GM12878 (cell line): ENCODE measurements at regions not wholly inside any gene's neighbourhood (a gene's known extent, or its start where the extent isn't known, plus 50 kb on each side); places are given as distances from the start of the nearest gene placed in this dataset.

ENCODE experiments used
- ATAC-seq: fragments of 200-7000 bp; cut with Tn5 transposase; 3 replicates; pipeline ENCODE4 v1.9.1; 2020; ENCODE audit warnings: mild to moderate bottlenecking, moderate library complexity
- BruUV-seq: library from RNA; stranded (reverse); fragments of 400-500 nt; replicated peaks from 2 replicates; lab custom pipeline; 2021; lab: Mats Ljungman, UMichigan
- CTCF ChIA-PET: fragments of 300-600 bp; sonication (Branson Sonifier 250); formaldehyde crosslinking; extraction: SDS; loops from one replicate; lab custom pipeline; 2021; ENCODE audit warnings: inconsistent platforms; lab: Yijun Ruan, JAX
- POLR2A ChIA-PET: fragments of 350-600 bp; formaldehyde crosslinking; extraction: SDS; loops from one replicate; lab custom pipeline; 2021; ENCODE audit warnings: inconsistent platforms; lab: Charles Lee
- RAD21 ChIA-PET: fragments of 300-600 bp; sonication (Branson Sonifier 250); formaldehyde crosslinking; loops from one replicate; lab custom pipeline; 2023; ENCODE audit warnings: antibody characterized with exemption; ENCODE audit not compliant: unreplicated experiment; lab: Charles Lee
- SMC1A ChIA-PET: fragments of 300-600 bp; sonication (Branson Sonifier 250); formaldehyde crosslinking; loops from one replicate; lab custom pipeline; 2023; ENCODE audit not compliant: unreplicated experiment, uncharacterized antibody; lab: Charles Lee
- DNase-seq: peaks from one replicate; pipeline ENCODE4 v3.0.0-alpha.2; 2011; ENCODE audit warnings: low read depth, low spot score
- FAIRE-seq: peaks from 3 replicates; lab custom pipeline; 2011; peaks lifted over from hg19 to GRCh38; lab: Jason Lieb, UNC
- H2AFZ ChIP-seq: 2 replicates; pipeline ENCODE4 v1.6.0; 2011; ENCODE audit warnings: low read depth, low read length, control low read depth; ENCODE audit not compliant: control insufficient read depth
- H3K27ac ChIP-seq: 2 replicates; pipeline ENCODE4 v1.5.1; 2011; ENCODE audit warnings: control low read depth; ENCODE audit not compliant: control insufficient read depth, insufficient read depth
- H3K27me3 ChIP-seq, 2 experiments: replicated peaks in 1 of 2; 2 replicates each; pipeline versions ENCODE4 v1.6.0 to v1.6.1; 2011; ENCODE audit warnings: low read length in 1 of 2; ENCODE audit not compliant: control insufficient read depth in 2 of 2, insufficient read depth in 2 of 2
- H3K36me3 ChIP-seq, 2 experiments: 2 replicates each; pipeline ENCODE4 v1.5.1; 2011; ENCODE audit warnings: low read length in 1 of 2; ENCODE audit not compliant: control insufficient read depth in 2 of 2, insufficient read depth in 2 of 2
- H3K4me1 ChIP-seq: 2 replicates; pipeline ENCODE4 v1.6.1; 2011; ENCODE audit warnings: mild to moderate bottlenecking, low read length, moderate library complexity, mixed read lengths; ENCODE audit not compliant: control insufficient read depth, insufficient read depth
- H3K4me2 ChIP-seq: 2 replicates; pipeline ENCODE4 v1.6.0; 2011; ENCODE audit warnings: control low read depth; ENCODE audit not compliant: control insufficient read depth, insufficient read depth
- H3K4me3 ChIP-seq: fragments of 200-600 bp; sonication (generic); 2 replicates; pipeline ENCODE4 v1.5.1; 2016
- H3K79me2 ChIP-seq: 2 replicates; pipeline ENCODE4 v1.6.0; 2011; ENCODE audit warnings: low read length; ENCODE audit not compliant: control insufficient read depth, insufficient read depth
- H3K9ac ChIP-seq: 2 replicates; pipeline ENCODE4 v1.8.0; 2011; ENCODE audit warnings: low read length, control low read depth, mixed read lengths; ENCODE audit not compliant: control insufficient read depth, insufficient read depth
- H3K9me3 ChIP-seq: replicated peaks from 3 replicates; pipeline ENCODE4 v1.5.1; 2011; ENCODE audit warnings: mild to moderate bottlenecking, low read length; ENCODE audit not compliant: control insufficient read depth, insufficient read depth
- H4K20me1 ChIP-seq: 2 replicates; pipeline ENCODE4 v1.6.0; 2011; ENCODE audit not compliant: control insufficient read depth, insufficient read depth
- BCLAF1 ChIP-seq: fragments of 450-650 bp; IDR thresholded peaks from 2 replicates; pipeline ENCODE4 v1.6.1; 2017; ENCODE audit warnings: antibody characterized with exemption, mild to moderate bottlenecking, moderate library complexity
- CEBPB ChIP-seq, 2 experiments: fragments of 150-350 bp in 1 of 2; IDR thresholded peaks; 2 replicates each; pipeline ENCODE4 v1.6.1; 2012 to 2014; ENCODE audit warnings: low read depth in 2 of 2, low read length in 2 of 2, borderline replicate concordance in 1 of 2, inconsistent platforms in 1 of 2
- CHD4 ChIP-seq: fragments of 200-600 bp; sonication (generic); IDR thresholded peaks from 2 replicates; pipeline ENCODE4 v1.6.1; 2016; ENCODE audit warnings: mild to moderate bottlenecking
- EED ChIP-seq: sonication (generic); IDR thresholded peaks from 2 replicates; pipeline ENCODE4 v1.6.1; 2016; ENCODE audit warnings: antibody characterized with exemption, low read depth
- IKZF2 ChIP-seq, 2 experiments: fragments of 450-650 bp; IDR thresholded peaks; 2 replicates each; pipeline ENCODE4 v1.6.1; 2017; ENCODE audit warnings: mild to moderate bottlenecking in 2 of 2, moderate library complexity in 2 of 2
- KDM1A ChIP-seq: fragments of 200-600 bp; sonication (generic); IDR thresholded peaks from 2 replicates; pipeline ENCODE4 v1.6.1; 2016; ENCODE audit warnings: borderline replicate concordance
- MLLT1 ChIP-seq: fragments of 450-650 bp; IDR thresholded peaks from 2 replicates; pipeline ENCODE4 v1.6.1; 2016; ENCODE audit warnings: mild to moderate bottlenecking
- MTA2 ChIP-seq: fragments of 450-650 bp; IDR thresholded peaks from 2 replicates; pipeline ENCODE4 v1.6.1; 2016; ENCODE audit warnings: low read depth, mild to moderate bottlenecking, moderate library complexity
- NFIC ChIP-seq: IDR thresholded peaks from 2 replicates; pipeline ENCODE4 v1.6.1; 2012; ENCODE audit warnings: low read depth, mild to moderate bottlenecking, inconsistent platforms, low read length, moderate library complexity
- NFYA ChIP-seq: IDR thresholded peaks from 2 replicates; pipeline ENCODE4 v1.6.1; 2011; ENCODE audit warnings: low read depth, mild to moderate bottlenecking, low read length, improper control_type of control experiment, borderline replicate concordance
- PBX3 ChIP-seq: IDR thresholded peaks from 2 replicates; pipeline ENCODE4 v1.6.1; 2011; ENCODE audit warnings: mild to moderate bottlenecking, low read depth, low read length, moderate library complexity; ENCODE audit not compliant: insufficient replicate concordance
- RELB ChIP-seq: fragments of 450-650 bp; IDR thresholded peaks from 2 replicates; pipeline ENCODE4 v1.6.1; 2017; ENCODE audit warnings: low read depth, mild to moderate bottlenecking, moderate library complexity
- ZNF592 ChIP-seq: fragments of 450-650 bp; IDR thresholded peaks from 2 replicates; pipeline ENCODE4 v1.6.1; 2017; ENCODE audit warnings: mild to moderate bottlenecking, moderate library complexity
- WGBS: methylation state at CpG from one replicate; pipeline ENCODE4 v1.1.6; 2016; ENCODE audit warnings: low lambda C conversion rate; ENCODE audit not compliant: insufficient replicate concordance, insufficient coverage; ENCODE audit errors: missing lambda C conversion rate; 5-methylcytosine and 5-hydroxymethylcytosine counted together
- in situ Hi-C: fragments of 300-500 bp; cut with MboI; formaldehyde crosslinking; loops from 9 replicates; pipeline ENCODE4 v1.14.3; 2018; ENCODE audit warnings: mixed read lengths
- intact Hi-C: fragments of 100-400 bp; cut with micrococcal nuclease; formaldehyde crosslinking; loops from one replicate; pipeline ENCODE4 v1.14.2; 2022; ENCODE audit not compliant: unreplicated experiment

- RAD21 ChIA-PET, result no interaction called here
- POLR2A ChIA-PET, result no interaction called here
- DNase-seq, result no peak
- 12% methylated on average over 11 of the region's 11 CpGs for WGBS
- H3K27ac ChIP-seq, result no peak overlapping the region
- ATAC-seq, result no peak
- no peak for FAIRE-seq
- no peak overlapping the region for H3K9ac ChIP-seq
- no peaks in the 10 kb centered on the region for H3K9me3 ChIP-seq
- BruUV-seq, result no TSS peak
- no peaks in the 10 kb centered on the region for H3K4me1 ChIP-seq
- H3K4me2 ChIP-seq, result no peak overlapping the region
- CTCF ChIA-PET, result no interaction called here
- H3K79me2 ChIP-seq, result no peaks in the 10 kb centered on the region
- no peak overlapping the region for H3K4me3 ChIP-seq
- H2AFZ ChIP-seq, result no peak overlapping the region
- H4K20me1 ChIP-seq, result no peaks in the 10 kb centered on the region
- in situ Hi-C loops (no loop called here), intact Hi-C loops (no loop called here)
- SMC1A ChIA-PET, result no interaction called here
- no peaks in the 10 kb centered on the region for H3K36me3 ChIP-seq
- peaks cover 0 to 5% of the 10 kb centered on the region in 2 experiments; a peak in 2 of 4 replicates for H3K27me3 ChIP-seq
- TF ChIP-seq MTA2 (no peak), RELB (no peak), PBX3 (no peak), EED (no peak), ZNF592 (no peak), NFYA (no peak), NFIC (no peak), KDM1A (no peak), MLLT1 (no peak), CHD4 (no peak), CEBPB (IDR thresholded peaks at IDR 0.05; ENCODE audit: borderline replicate concordance in 1 of 2, low read depth in 2 of 2, low read length in 2 of 2) (no peak), BCLAF1 (no peak), IKZF2 (IDR thresholded peaks at IDR 0.05) (no peak)
Observed at GRCh38 chr1:36595349-36595748, 112.6 kb upstream of the CSF3R start.
